Ovary (tissue), 7 donors: ENCODE measurements at regions not wholly inside any gene's neighbourhood (a gene's known extent, or its start where the extent isn't known, plus 50 kb on each side); places are given as distances from the start of the nearest gene placed in this dataset.

Experiments used
- DNase-seq, 5 donors: peaks; one replicate each; pipeline ENCODE4 v3.0.0-alpha.2; 2019 to 2020
- H3K27ac ChIP-seq, 2 donors: fragments of 200-600 bp; one replicate each; pipeline versions ENCODE4 v1.5.1 to v1.8.0; 2019 to 2022
- H3K27me3 ChIP-seq: fragments of 200-600 bp; one replicate; pipeline ENCODE4 v1.8.0; 2022
- H3K36me3 ChIP-seq: fragments of 200-600 bp; sonication (generic); one replicate; pipeline ENCODE4 v1.5.1; 2019
- H3K4me1 ChIP-seq: one replicate; pipeline ENCODE4 v1.8.1; 2013; ENCODE audit warnings: mild to moderate bottlenecking, moderate library complexity; ENCODE audit not compliant: insufficient read depth
- H3K4me3 ChIP-seq: fragments of 200-600 bp; sonication (generic); one replicate; pipeline ENCODE4 v1.5.1; 2017
- H3K9me3 ChIP-seq, 2 donors: fragments of 200-600 bp in 1 of 2; sonication (generic) in 1 of 2; one replicate each; pipeline versions ENCODE4 v1.5.1 to v1.8.1; 2013 to 2019; ENCODE audit warnings: mild to moderate bottlenecking in 1 of 2, moderate library complexity in 1 of 2
- EP300 ChIP-seq: sonication (generic); formaldehyde crosslinking; IDR thresholded peaks from one replicate; pipeline ENCODE4 v1.6.1; 2017; ENCODE audit warnings: antibody characterized with exemption
- POLR2A ChIP-seq: fragments of 450-650 bp; IDR thresholded peaks from one replicate; pipeline ENCODE4 v1.6.1; 2017; ENCODE audit warnings: antibody characterized with exemption, mild to moderate bottlenecking, moderate library complexity
- WGBS, 3 donors: extraction: QIAGEN DNeasy Blood & Tissue Kit in 1 of 3; methylation state at CpG; one replicate each; pipeline versions ENCODE4 v1.1.5 to v1.1.7; 2013 to 2017; 5-methylcytosine and 5-hydroxymethylcytosine counted together
- intact Hi-C, 4 donors: fragments of 100-400 bp; cut with DNase I; formaldehyde crosslinking; loops; one replicate each; pipeline versions ENCODE4 v1.11.0 to v1.15.1; 2022 to 2023
- TF ChIP-seq, protein P1 (sequence below), 3 donors: fragments of 450-650 bp in 2 of 3; fragments of 200-600 bp in 1 of 3; IDR thresholded peaks; one replicate each; pipeline versions ENCODE4 v1.5.1 to v1.8.0; 2016 to 2022; ENCODE audit warnings: antibody characterized with exemption in 3 of 3, mild to moderate bottlenecking in 1 of 3
- donor health status: DM: no; HTN: no; CAD: no; lungs with moderate emphysema.
- donor health status: DM: no; HTN: no; CAD: no.
- donor health status: Bipolar disorder and iron deficiency.
- donor health status: DM: no; HTN: no; CAD: no.
- donor health status: DM: yes; HTN: yes; CAD: no.

DNA sequence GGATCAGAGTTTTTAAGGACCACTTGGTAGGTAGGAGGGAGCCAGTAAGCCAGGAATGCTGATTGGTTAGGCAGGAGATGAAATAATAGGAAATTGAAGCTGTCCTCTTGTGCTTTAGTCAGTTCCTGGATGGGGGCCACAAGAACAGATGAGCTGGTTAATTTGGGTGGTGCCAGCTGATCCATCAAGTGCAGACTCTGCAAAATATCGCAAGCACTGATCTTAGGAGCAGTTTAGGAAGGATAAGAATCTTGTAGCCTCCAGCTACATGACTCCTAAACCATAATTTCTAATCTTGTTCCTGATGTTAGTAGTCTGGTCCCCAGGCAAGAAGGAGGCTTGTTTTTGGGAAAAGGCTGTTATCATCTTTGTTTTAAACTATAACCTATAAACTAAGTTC is 117.9 kb upstream of the GPR12 start:
- WGBS, 3 donors, result 49 to 83% (median 58%) methylated on average over 1 of the region's 1 CpG
- H3K9me3 ChIP-seq, result no peaks in the 10 kb centered on the region
- TF ChIP-seq, protein P1, sequence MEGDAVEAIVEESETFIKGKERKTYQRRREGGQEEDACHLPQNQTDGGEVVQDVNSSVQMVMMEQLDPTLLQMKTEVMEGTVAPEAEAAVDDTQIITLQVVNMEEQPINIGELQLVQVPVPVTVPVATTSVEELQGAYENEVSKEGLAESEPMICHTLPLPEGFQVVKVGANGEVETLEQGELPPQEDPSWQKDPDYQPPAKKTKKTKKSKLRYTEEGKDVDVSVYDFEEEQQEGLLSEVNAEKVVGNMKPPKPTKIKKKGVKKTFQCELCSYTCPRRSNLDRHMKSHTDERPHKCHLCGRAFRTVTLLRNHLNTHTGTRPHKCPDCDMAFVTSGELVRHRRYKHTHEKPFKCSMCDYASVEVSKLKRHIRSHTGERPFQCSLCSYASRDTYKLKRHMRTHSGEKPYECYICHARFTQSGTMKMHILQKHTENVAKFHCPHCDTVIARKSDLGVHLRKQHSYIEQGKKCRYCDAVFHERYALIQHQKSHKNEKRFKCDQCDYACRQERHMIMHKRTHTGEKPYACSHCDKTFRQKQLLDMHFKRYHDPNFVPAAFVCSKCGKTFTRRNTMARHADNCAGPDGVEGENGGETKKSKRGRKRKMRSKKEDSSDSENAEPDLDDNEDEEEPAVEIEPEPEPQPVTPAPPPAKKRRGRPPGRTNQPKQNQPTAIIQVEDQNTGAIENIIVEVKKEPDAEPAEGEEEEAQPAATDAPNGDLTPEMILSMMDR (IDR thresholded peaks at IDR 0.05), result no peak
- TF ChIP-seq EP300, result no peak
- no peak for TF ChIP-seq POLR2A
- no peaks in the 10 kb centered on the region for H3K36me3 ChIP-seq
- no peaks in the 10 kb centered on the region for H3K27me3 ChIP-seq
- no peak overlapping the region for H3K27ac ChIP-seq
- intact Hi-C loops, result no loop called here
- no peak overlapping the region for H3K4me3 ChIP-seq
- H3K4me1 ChIP-seq, result no peaks in the 10 kb centered on the region
- DNase-seq, result no peak

DNA sequence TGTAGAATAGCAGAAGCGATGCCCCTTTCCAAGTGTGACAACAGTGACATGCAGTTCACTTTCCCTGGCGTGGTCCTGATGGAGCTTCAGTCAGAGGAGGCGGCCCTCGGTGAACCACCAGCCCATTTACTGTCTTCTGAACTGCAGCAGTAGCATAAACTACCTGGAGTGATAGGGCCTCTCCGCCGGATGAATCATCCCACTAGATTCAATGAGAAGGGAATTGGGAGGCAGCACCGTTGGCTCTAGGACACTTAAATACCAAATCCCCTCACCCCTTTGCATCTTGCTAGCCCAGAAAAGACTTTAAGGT is 112.8 kb upstream of the GPR12 start:
- no peak overlapping the region for H3K27ac ChIP-seq
- no peaks in the 10 kb centered on the region for H3K27me3 ChIP-seq
- H3K9me3 ChIP-seq, result no peaks in the 10 kb centered on the region
- intact Hi-C loops, result no loop called here
- no peaks in the 10 kb centered on the region for H3K4me1 ChIP-seq
- TF ChIP-seq EP300, result no peak
- no peak overlapping the region for H3K4me3 ChIP-seq
- no peak for DNase-seq
- 66 to 76% (median 66%) methylated on average over 7 of the region's 7 CpGs for WGBS, 3 donors
- no peaks in the 10 kb centered on the region for H3K36me3 ChIP-seq

DNA sequence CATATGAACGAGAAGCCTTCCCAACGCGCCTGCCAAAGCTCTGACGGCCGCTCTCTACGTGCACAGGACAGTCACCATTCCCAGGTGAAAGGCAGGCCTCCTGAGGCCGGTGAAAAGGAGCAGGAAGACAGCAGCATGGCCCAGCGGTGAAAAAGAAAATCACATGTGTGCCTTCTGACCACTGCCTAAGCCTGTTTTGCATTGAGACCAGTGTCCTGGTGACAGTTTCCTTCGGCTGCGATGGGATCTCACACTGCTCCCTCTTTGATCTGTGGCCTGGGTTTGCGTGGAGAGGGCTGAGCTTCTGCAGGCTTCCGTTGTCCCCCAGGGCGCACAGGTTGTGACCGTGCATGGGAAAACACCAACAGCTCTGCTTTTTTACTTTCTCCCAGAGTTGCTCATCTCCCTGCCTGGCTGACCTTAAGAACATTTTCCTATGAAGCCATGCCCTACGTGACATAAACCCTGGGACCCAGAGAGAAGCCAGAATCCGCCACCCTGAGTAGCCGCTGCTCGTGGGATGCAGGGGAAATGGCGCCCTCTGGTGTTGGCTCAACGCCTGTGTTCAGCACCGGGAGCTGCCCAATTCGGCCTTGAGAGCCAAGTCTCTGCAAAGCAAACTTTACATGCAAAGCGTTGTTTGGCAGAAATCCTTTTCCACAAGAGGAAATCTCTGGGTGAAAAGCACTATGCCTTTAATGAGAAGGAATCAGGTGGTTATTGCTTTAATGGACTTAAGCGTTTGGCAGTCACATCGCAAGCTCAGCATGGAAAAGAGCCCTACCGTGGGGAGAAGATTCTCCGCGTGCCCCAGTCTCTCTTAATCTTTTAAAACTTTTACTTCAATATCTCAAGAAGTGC is 112.2 kb upstream of the GPR12 start:
- Histone ChIP-seq H3K27me3 (no peaks in the 10 kb centered on the region), H3K4me3 (no peak overlapping the region), H3K9me3 (no peaks in the 10 kb centered on the region), H3K4me1 (no peaks in the 10 kb centered on the region), H3K27ac (no peak overlapping the region), H3K36me3 (no peaks in the 10 kb centered on the region)
- intact Hi-C loops, result no loop called here
- 49 to 56% (median 52%) methylated on average over 28 of the region's 28 CpGs for WGBS, 3 donors
- no peak for DNase-seq
- TF ChIP-seq POLR2A, result no peak
- TF ChIP-seq EP300, result no peak
- TF ChIP-seq, protein P1 (IDR thresholded peaks at IDR 0.05), result no peak

DNA sequence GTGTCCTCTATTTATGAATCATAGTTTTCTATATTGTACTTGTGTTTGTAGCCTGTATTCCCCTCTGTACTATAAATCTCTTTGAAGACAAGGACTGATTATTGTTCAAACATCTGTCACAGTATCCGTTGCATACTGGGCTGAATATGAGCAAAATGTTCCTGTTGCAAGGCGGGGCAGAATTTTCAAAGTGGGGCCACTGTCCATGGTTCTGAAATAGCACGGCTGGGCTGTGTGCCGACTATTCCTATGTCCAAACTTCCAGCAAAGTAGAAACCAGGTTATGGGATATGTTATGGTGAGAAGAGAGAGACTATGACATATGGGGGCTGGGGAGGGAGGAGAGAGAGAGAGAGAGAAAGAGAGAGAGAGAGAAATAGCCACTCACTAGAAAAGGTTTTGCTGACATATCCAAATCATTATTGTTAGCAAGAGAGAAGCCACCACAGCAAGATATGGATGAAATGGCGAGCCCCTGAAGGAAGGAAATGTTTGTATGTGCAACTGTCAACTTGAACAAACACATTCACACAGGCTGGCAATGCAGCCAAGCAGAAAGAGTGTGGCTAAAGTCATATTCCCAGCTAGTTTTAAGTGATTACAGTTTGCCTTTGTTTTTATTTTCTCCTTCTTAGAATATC is 107.0 kb upstream of the GPR12 start:
- TF ChIP-seq, protein P1 (IDR thresholded peaks at IDR 0.05), result no peak
- TF ChIP-seq EP300, result no peak
- no peak for TF ChIP-seq POLR2A
- no peaks in the 10 kb centered on the region for H3K27me3 ChIP-seq
- no peak overlapping the region for H3K4me3 ChIP-seq
- intact Hi-C loops, result no loop called here
- no peak overlapping the region for H3K27ac ChIP-seq
- no peaks in the 10 kb centered on the region for H3K9me3 ChIP-seq
- WGBS, 3 donors, result 14 to 16% (median 16%) methylated on average over 5 of the region's 5 CpGs
- H3K36me3 ChIP-seq, result no peaks in the 10 kb centered on the region
- H3K4me1 ChIP-seq, result no peaks in the 10 kb centered on the region
- DNase-seq, result no peak

DNA sequence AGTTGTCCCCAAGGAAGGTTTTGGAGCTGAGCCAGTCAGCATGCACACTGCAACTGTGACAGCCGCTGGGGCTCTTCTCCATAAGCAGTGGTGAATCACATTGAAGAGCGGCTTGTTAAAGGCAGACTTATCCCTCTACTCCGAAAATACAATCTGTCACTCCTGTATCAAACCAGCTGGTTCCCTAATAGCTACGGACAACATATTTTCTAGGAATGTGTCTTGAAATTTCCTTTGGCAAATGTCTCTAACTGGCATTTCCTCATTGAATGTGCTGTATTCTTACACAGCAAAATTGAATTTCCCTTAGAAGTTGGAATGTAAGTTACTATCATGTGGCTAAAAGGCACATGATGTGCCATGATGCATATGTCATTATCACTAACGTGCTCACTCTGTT is 104.0 kb upstream of the GPR12 start:
- Histone ChIP-seq H3K4me3 (no peak overlapping the region), H3K4me1 (no peaks in the 10 kb centered on the region), H3K9me3 (no peaks in the 10 kb centered on the region), H3K27ac (no peak overlapping the region), H3K36me3 (no peaks in the 10 kb centered on the region), H3K27me3 (no peaks in the 10 kb centered on the region)
- intact Hi-C loops, result no loop called here
- no peak for DNase-seq
- TF ChIP-seq, protein P1 (IDR thresholded peaks at IDR 0.05), result no peak
- TF ChIP-seq POLR2A, result no peak
- no peak for TF ChIP-seq EP300
- 71 to 81% (median 73%) methylated on average over 5 of the region's 5 CpGs for WGBS, 3 donors
